ENCODE measurements at regions not wholly inside any gene's neighbourhood (a gene's known extent, or its start where the extent isn't known, plus 50 kb on each side); places are given as distances from the start of the nearest gene placed in this dataset.

DNA sequence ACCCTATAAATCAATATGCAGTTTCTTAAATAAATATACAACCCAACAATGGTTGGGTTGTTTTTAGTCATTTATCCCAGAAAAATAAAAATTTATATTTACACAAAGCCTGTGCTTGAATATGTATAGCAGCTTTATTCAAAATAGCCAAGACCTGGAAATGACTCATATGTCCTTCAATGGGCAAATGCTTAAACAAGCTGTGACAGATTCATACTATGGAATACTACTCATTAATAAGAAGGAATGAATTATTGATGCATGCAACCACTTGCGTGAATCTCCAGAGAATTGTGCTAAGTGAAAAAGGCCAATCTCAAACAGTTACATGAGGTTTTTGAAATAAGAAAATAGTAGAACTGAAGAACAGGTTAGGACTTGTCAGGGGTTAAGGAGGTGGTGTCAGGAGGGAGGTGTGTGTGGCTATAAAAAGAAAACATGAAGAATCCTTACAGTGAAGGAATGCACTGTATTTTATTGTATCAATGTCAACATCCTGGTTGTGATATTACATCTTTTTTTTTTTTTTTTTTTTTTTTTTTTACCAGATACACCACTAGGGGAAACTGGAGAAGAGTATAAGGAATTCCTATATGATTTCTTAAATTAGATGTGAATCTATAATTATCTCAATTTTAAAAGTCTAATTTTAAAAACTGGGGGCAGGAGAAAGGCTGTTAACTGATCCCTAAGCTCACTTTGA lies 82.4 kb upstream of the CD44 start:
- TF ChIP-seq, protein P1, sequence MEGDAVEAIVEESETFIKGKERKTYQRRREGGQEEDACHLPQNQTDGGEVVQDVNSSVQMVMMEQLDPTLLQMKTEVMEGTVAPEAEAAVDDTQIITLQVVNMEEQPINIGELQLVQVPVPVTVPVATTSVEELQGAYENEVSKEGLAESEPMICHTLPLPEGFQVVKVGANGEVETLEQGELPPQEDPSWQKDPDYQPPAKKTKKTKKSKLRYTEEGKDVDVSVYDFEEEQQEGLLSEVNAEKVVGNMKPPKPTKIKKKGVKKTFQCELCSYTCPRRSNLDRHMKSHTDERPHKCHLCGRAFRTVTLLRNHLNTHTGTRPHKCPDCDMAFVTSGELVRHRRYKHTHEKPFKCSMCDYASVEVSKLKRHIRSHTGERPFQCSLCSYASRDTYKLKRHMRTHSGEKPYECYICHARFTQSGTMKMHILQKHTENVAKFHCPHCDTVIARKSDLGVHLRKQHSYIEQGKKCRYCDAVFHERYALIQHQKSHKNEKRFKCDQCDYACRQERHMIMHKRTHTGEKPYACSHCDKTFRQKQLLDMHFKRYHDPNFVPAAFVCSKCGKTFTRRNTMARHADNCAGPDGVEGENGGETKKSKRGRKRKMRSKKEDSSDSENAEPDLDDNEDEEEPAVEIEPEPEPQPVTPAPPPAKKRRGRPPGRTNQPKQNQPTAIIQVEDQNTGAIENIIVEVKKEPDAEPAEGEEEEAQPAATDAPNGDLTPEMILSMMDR (IDR thresholded peaks at IDR 0.05; ENCODE audit: insufficient read depth, low read length, poor library complexity, severe bottlenecking), result no peak
- no peak for DNase-seq (ENCODE audit: low read depth)
- Histone ChIP-seq H3K27me3 (ENCODE audit: control insufficient read depth, insufficient read depth, low read length) (no peaks in the 10 kb centered on the region), H3K4me3 (ENCODE audit: low read depth, low read length) (no peak overlapping the region), H3K36me3 (ENCODE audit: control insufficient read depth, insufficient read depth, low read length) (no peaks in the 10 kb centered on the region)

DNA sequence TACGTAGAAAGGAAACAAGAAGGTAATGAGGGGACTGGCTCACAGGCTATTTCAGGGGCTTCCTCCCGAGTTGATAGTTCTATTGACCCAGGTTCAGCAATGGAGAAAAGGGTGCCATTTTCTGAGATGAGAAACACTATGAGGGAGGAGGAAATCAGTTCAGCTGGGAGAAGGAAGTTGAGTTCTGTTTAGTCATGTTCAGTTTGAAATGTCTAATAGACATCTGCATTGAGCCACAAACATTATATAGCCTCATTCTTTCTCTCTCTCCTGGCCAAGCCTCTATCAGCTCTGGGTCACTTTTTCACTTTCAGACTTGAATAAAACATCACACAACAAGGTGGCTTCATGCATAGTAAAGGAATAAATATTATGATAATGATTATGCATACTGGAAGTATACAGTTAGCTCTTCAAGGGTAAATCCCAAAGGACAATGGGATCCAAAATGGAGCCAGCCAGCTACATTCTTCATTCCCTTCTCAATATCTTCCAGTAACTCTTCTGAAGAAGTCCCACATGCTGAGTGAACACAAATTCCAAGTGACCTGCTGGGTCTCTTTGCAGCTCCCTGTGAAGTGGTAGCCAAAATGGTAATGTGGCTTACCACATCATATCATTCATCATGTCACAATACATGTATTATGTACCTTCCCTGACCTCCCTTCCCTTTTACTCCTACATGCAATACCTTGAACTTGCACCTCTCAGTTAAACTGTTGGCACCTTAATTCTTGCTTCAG lies 80.9 kb upstream of the CD44 start:
- no peaks in the 10 kb centered on the region for H3K36me3 ChIP-seq (ENCODE audit: control insufficient read depth, insufficient read depth, low read length)
- H3K27me3 ChIP-seq (ENCODE audit: control insufficient read depth, insufficient read depth, low read length), result no peaks in the 10 kb centered on the region
- H3K4me3 ChIP-seq (ENCODE audit: low read depth, low read length), result no peak overlapping the region
- no peak for DNase-seq (ENCODE audit: low read depth)
- TF ChIP-seq, protein P1 (IDR thresholded peaks at IDR 0.05; ENCODE audit: insufficient read depth, low read length, poor library complexity, severe bottlenecking), result no peak

DNA sequence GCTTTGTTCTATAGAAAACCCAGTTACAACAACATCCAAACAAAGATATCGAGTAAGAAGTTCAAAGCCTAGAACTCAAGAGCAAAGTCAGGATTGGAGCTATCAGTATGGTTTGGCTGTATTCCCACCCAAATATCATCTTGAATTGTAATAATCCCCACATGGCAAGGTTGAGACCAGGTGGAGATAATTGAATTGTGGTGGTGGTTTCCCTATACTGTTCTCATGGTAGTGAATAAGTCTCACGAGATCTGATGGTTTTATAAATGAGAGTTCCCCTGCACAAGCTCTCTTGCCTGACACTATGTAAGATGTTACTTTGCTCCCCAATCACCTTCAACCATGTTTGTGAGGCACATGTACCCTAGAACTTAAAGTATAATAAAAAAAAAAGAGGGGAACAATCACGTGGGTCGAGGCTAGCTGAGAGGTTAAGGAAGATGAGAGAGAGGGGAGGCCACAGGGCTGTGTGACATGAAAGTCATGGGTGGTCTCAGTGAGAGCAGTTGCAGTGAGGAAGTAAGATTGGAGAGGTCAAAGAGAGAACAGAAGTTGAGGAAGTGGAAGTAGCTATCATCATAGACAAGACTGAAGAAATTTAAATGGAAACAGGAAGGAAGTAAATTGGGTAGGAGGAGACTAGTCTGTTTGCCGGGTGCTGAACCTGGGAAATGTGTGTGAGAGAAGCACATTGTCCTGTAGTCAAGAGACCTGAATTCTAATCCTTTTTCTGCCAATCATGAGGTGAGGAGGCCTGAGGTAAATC lies 80.1 kb upstream of the CD44 start:
- TF ChIP-seq, protein P1 (IDR thresholded peaks at IDR 0.05; ENCODE audit: insufficient read depth, low read length, poor library complexity, severe bottlenecking), result no peak
- no peak overlapping the region for H3K4me3 ChIP-seq (ENCODE audit: low read depth, low read length)
- DNase-seq (ENCODE audit: low read depth), result no peak
- H3K27me3 ChIP-seq (ENCODE audit: control insufficient read depth, insufficient read depth, low read length), result no peaks in the 10 kb centered on the region
- H3K36me3 ChIP-seq (ENCODE audit: control insufficient read depth, insufficient read depth, low read length), result no peaks in the 10 kb centered on the region

DNA sequence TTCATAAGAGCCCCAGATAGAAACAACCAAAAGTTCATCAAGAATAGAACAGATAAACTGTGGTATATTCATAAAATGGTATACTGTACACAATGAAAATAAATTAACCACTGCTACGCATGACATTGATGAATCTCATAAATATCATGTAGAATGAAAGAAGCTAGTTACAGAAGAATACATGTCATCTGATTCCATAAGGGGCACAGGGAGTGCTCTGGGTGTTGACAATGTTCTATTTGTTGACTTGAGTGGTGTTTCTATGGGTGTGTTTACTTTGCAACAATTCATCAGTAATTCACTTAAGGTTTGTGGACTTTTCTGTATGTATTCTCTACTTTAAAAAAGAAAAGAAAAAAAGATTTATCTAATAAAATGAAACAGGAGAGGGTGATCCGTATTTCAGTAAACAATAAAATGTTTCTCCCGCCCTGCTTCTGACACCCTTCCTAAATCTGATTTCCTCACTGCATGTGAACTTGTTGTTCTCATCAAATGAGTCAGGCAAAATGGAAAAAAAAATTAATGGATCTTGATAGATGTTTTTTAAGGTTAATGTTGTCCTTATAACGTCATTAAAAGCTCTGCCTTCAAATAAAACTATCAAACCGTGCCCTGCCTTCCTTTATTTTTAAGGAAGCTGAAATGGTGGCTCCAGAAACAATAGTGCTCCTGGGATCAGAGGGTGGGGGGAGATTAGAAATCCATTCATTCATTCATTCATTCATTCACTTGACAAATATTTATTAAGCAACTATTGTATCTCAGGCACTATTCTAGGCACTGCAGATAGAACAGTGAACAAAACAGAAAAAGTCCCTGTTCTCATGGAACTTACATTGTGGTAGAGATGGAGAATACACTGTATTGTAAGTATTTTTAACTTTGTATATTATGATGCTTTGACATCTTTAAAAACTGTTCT lies 77.2 kb upstream of the CD44 start:
- Histone ChIP-seq H3K36me3 (ENCODE audit: control insufficient read depth, insufficient read depth, low read length) (no peaks in the 10 kb centered on the region), H3K4me3 (ENCODE audit: low read depth, low read length) (no peak overlapping the region), H3K27me3 (ENCODE audit: control insufficient read depth, insufficient read depth, low read length) (no peaks in the 10 kb centered on the region)
- TF ChIP-seq, protein P1 (IDR thresholded peaks at IDR 0.05; ENCODE audit: insufficient read depth, low read length, poor library complexity, severe bottlenecking), result no peak
- no peak for DNase-seq (ENCODE audit: low read depth)

DNA sequence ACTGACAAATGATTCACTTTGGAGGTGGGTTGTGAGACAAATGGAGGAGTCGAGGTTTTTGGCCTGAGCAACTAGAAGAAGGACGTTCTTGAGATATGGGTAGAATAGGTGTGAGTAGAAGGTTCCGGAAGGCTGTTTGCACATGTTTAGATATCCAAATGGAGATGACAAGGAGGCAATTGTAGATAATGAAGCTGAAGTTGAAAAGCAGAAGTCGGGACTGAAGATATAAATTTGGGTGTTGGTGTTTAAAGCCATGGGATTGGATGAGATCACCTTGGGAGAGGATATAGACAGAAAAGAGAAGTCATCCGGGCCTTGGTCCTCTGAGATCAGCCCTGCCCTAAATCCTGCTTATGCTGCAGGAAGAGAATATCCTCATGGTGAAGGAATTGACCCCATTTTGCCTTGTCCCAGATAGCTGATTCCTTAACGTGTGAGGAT lies 75.5 kb upstream of the CD44 start:
- TF ChIP-seq, protein P1 (IDR thresholded peaks at IDR 0.05; ENCODE audit: insufficient read depth, low read length, poor library complexity, severe bottlenecking), result no peak
- Histone ChIP-seq H3K27me3 (ENCODE audit: control insufficient read depth, insufficient read depth, low read length) (no peaks in the 10 kb centered on the region), H3K4me3 (ENCODE audit: low read depth, low read length) (no peak overlapping the region), H3K36me3 (ENCODE audit: control insufficient read depth, insufficient read depth, low read length) (no peaks in the 10 kb centered on the region)
- DNase-seq (ENCODE audit: low read depth), result no peak

Data from kidney epithelial cell (primary cell).